Activated T-cell treated with anti-CD3 and anti-CD28 coated beads for 4 hours (primary cell): ENCODE measurements at regions not wholly inside any gene's neighbourhood (a gene's known extent, or its start where the extent isn't known, plus 50 kb on each side); places are given as distances from the start of the nearest gene placed in this dataset.
"Not testable (repeated sequence)": the region's sequence is repeated elsewhere in the genome, so short reads cannot be mapped to it uniquely, and the experiment has no call there.

Experiments used
- DNase-seq: peaks from one replicate; pipeline ENCODE4 v3.0.0-alpha.2; 2020

- no peak for DNase-seq
Observed at GRCh38 chr6:8941577-8941976, 506.2 kb upstream of the SLC35B3 start.

DNA sequence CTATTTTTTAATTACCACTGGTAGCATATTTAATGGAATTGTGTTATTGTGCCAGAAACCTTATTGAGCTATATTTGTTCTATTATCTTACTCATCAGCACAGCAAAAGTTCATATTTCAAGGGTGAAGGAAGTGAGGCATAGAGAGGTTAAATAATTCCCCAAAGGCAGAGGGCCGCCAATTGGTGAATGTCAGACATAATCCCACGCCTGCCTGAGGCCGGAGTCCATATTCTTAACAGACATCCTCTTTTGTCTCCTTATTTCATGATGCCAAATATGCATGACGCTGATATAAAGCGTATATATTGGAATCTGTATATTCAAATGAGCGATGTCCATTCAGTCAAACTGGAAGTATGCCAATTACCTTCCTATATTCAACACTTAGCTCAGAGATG, 505.0 kb upstream of the SLC35B3 start:
- no peak for DNase-seq

DNA sequence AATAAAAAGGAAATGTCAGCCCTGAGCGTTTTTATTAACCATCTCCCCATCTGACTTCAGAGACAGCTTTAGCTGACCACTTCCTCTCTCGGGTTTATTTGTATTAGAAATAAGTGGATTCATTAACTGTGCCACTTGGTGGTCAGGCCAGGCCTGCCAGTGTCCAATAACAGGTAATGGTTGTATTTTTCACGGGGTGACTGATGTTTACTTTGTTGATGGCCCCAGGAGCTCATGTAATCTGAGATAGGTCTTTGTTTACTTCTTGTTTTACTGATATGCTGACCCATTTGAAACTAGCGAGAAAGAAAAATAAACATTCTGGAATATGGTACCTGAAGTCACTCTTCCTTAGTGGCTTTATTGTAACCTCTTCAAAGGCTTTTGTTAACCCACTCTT, 504.3 kb upstream of the SLC35B3 start:
- DNase-seq: no peak

DNA sequence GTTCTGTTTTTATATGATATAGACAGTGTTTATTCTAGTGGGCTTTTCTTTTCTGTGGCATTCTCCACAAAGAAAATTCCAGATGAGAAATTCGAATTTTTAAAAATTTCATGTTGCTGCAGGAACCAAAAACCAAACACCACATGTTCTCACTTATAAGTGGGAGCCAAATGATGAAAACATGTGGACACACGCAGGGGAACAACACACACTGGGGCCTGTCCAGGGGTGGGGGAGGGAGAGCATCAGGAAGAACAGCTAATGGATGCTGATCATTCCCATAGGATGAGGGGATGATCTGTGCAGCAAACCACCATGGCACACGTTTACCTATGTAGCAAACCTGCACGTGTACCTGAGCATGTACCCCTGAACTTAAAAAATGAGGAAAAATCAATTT, 499.0 kb upstream of the SLC35B3 start:
- no peak for DNase-seq

DNA sequence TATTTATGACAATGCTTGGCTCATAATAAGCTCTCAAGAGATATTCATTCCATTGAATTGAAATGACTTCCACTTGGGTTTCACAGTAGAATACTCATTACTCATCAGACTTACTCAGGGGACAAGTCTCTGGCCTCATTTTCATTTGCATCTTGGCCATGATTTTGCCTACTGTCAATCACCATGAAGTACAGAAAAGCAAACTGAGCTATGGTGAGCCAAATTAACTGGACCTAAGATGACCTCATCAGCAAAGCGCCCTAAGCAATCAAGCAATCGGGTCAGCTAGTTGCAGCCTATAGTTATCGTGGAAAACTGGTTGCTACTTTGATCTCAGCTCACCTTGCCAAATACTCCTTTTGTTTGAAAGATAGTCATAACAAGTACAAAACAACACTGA, 494.7 kb upstream of the SLC35B3 start:
- no peak for DNase-seq

GRCh38 chr6:8920244-8920643, 484.9 kb upstream of the SLC35B3 start:
- DNase-seq: not testable (repeated sequence)

- DNase-seq: no peak
Observed at GRCh38 chr6:8918196-8918595, 482.9 kb upstream of the SLC35B3 start.

DNA sequence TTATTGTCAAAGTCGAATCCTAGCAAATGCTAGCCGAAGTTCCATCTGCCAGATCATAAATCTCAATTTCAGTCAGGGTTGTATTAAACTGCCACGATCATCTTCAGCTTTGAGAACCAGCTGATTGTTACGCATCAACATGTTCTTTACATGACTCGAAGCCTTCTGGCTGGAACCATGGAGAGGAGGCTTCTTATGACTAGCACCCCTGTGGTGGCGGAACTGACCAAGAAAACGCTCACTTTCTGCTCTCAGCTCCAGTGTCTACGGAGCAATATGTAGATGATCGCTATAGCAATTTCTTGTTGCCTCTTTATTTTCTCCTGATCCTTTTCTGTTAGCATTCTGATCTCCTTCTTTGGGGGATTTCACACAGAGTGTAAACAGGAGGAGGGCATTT, 479.4 kb upstream of the SLC35B3 start:
- DNase-seq: no peak

DNA sequence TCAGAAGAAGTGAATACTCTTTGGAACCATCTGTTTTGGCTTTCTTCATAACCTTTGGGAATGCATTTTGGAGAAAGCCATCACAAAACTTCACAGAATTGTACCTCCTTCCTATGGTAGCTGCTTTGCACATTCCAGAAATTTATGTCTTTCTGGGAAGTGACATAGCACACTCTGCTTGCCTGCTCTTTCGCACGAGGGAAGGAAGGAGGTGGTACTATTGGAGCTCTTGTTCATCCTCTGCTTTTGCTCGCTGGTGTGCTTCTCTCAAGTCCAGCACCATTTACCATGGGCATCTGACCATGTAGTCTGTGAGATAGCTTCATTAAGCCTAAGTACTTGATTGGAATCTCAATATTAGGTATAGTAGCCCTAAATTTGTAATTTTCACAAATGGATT, 473.3 kb upstream of the SLC35B3 start:
- DNase-seq: no peak

- no peak for DNase-seq
Observed at GRCh38 chr6:8906699-8907098, 471.4 kb upstream of the SLC35B3 start.

- no peak for DNase-seq
Observed at GRCh38 chr6:8905757-8906156, 470.4 kb upstream of the SLC35B3 start.

GRCh38 chr6:8904754-8905153, 469.4 kb upstream of the SLC35B3 start:
- no peak for DNase-seq

GRCh38 chr6:8900056-8900455, 464.7 kb upstream of the SLC35B3 start:
- DNase-seq: no peak

GRCh38 chr6:8889514-8889913, 454.2 kb upstream of the SLC35B3 start:
- no peak for DNase-seq

GRCh38 chr6:8888468-8888867, 453.1 kb upstream of the SLC35B3 start:
- DNase-seq: no peak

DNA sequence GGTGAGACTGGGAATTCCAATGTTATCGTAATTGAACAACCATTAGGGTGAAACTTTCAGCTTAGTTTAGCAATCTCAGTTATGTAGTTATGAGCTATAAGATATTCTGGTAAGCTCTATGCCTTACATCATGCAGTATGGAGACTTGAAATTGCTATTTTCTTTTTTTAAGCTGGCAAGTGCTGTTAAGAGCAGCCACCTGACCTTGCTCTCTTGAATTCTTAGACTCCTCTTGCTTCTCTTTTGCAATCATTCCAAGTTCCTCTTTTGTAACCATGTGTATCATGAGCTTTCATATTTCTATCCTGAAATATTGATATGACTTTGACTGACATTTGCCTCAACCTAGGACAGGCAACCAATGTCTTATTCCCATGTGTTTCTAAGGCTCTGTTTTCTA, 446.3 kb upstream of the SLC35B3 start:
- no peak for DNase-seq

DNA sequence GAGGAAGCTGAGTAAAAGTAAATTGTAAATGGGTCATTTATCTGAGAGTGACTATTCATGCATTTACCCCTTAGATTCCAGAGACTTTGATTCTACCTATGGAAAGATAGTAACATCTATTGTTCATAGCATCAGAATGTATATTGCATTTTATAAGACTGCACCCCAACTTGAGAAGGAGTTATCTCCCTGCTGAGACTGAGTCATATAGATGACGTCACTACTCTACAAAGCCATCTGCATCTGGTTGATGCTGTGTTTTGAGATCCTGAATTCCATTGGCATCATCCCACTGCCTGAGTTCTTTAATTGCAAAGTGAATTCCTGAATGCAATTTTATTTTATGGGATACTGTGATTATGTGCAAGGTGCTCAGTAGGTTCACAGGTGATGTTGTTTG, 444.0 kb upstream of the SLC35B3 start:
- no peak for DNase-seq

- DNase-seq: no peak
Observed at GRCh38 chr6:8875986-8876385, 440.6 kb upstream of the SLC35B3 start.

- no peak for DNase-seq
Observed at GRCh38 chr6:8872589-8872988, 437.2 kb upstream of the SLC35B3 start.

GRCh38 chr6:8865451-8865850, 430.1 kb upstream of the SLC35B3 start:
- no peak for DNase-seq

DNA sequence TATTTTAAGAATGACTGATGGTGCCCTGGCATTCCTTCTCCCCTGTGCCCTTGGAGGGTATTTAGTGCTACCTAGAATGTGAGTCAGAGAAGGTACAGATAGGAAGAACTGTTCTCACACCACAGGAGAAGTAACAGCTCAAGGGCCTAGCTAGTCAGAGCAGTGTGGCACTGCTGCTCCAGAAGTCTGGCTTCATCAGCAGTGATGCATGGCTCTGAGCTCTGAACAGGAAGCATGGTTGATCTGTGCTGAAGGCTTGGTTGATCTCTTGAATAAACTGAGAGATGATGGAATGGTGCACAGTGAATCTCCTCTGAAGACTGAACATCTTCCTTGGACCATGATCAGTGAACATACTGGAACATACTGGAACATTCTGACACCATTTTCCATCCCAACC, 425.3 kb upstream of the SLC35B3 start:
- DNase-seq: no peak

GRCh38 chr6:8859501-8859900, 424.2 kb upstream of the SLC35B3 start:
- DNase-seq: no peak

DNA sequence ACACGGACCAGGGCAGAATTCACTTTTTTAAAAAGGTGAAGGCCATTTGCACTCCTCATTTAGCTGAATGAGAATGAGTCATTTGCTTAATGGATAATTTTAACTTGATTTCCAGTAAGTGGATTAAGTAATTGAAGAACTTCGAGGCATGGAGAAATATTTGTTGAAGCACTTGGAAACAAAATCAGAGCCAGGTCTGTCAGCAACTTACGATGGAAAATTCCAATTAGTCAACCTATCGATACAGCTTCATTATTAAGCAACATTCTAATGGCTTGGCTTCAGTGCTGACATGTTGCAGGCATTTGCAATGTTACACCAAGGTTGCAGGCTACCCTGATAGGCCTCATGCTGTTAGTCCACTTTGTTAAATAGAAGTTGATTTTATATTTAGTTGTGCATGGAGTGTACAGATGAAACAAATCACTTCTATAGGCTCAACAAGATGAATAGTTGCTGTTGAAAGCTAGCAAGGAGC, 423.5 kb upstream of the SLC35B3 start:
- no peak for DNase-seq

DNA sequence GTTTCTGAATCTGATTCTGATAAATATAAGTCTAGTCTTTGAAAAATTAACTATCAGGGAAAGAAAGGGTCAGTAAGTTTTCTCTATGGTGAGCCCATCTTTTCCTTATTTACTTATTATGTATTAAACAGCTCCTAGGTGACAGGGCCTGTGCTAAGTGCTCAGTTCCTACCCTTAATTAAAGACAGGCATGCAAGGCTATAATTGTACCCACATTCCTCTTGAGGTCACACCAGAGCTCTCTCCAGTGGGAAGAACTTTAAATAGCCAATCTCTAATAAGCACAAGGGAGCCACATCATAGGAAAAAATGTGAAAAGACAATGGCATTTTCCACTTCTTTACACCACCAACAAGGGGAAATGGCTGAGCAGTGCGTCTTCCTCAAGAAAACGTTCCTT, 421.8 kb upstream of the SLC35B3 start:
- DNase-seq: no peak

- DNase-seq: no peak
Observed at GRCh38 chr6:8855411-8855810, 420.1 kb upstream of the SLC35B3 start.

DNA sequence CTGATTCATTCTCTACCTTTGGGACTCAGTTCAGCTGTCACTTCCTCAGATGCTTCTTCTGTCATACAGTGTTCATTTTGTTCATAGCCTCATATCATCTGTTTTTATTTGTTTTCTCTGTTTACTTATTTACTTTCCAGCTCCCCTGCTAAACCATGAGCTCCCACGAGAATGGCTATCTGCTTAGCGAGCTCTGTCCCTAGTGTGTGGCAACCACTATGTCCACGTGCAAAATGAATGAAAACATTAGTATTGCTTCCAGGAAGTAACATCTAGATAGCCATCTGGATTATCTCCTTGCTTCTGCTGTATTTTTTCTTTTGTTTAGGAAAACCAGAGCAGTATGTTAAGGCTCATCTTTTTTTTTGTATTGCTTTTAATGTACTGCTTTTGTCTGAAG, 417.0 kb upstream of the SLC35B3 start:
- no peak for DNase-seq
